ENCODE measurements at regions not wholly inside any gene's neighbourhood (a gene's known extent, or its start where the extent isn't known, plus 50 kb on each side); places are given as distances from the start of the nearest gene placed in this dataset.

GRCh38 chr21:38097789-38098188 lies 159.0 kb upstream of the KCNJ15 start:
- peaks cover 3 to 12% of the 10 kb centered on the region in 2 experiments for H3K27me3 ChIP-seq (ENCODE audit: control insufficient read depth in 1 of 2, insufficient read depth in 2 of 2, low read length in 2 of 2)
- Mint-ChIP-seq H3K9me3 (peaks cover 9% of the 10 kb centered on the region), H3K27ac (no peak overlapping the region), H3K4me3 (no peak overlapping the region), H3K27me3 (peaks cover 57% of the 10 kb centered on the region), H3K4me1 (ENCODE audit: low read depth) (no peaks in the 10 kb centered on the region), H3K36me3 (ENCODE audit: low read depth) (no peaks in the 10 kb centered on the region)
- H3K36me3 ChIP-seq (ENCODE audit: insufficient read depth, low read length) = no peaks in the 10 kb centered on the region
- ChIA-PET POLR2A (no interaction called here), CTCF (no interaction called here)
- H3K27ac ChIP-seq (ENCODE audit: low read depth in 1 of 2, low read length in 2 of 2) = no peak overlapping the region
- TF ChIP-seq, protein P1, sequence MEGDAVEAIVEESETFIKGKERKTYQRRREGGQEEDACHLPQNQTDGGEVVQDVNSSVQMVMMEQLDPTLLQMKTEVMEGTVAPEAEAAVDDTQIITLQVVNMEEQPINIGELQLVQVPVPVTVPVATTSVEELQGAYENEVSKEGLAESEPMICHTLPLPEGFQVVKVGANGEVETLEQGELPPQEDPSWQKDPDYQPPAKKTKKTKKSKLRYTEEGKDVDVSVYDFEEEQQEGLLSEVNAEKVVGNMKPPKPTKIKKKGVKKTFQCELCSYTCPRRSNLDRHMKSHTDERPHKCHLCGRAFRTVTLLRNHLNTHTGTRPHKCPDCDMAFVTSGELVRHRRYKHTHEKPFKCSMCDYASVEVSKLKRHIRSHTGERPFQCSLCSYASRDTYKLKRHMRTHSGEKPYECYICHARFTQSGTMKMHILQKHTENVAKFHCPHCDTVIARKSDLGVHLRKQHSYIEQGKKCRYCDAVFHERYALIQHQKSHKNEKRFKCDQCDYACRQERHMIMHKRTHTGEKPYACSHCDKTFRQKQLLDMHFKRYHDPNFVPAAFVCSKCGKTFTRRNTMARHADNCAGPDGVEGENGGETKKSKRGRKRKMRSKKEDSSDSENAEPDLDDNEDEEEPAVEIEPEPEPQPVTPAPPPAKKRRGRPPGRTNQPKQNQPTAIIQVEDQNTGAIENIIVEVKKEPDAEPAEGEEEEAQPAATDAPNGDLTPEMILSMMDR (IDR thresholded peaks at IDR 0.05) = no peak
- H3K4me3 ChIP-seq (ENCODE audit: low read length) = no peak overlapping the region
- no peaks in the 10 kb centered on the region for H3K9me3 ChIP-seq (ENCODE audit: control insufficient read depth in 1 of 2, insufficient read depth in 1 of 2, low read length in 2 of 2)
- no peak for ATAC-seq (ENCODE audit: poor library complexity)
- no peaks in the 10 kb centered on the region for H3K4me1 ChIP-seq (ENCODE audit: insufficient read depth, low read length)
- intact Hi-C loops (cut with DNase I, micrococcal nuclease) = loop anchor here in 1 of 2 experiments (10.0 kb wide), 1 partner anchor 63 kb away; no protein-coding TSS in a partner anchor
- DNase-seq = no peak

GRCh38 chr21:38112219-38112789 lies 144.5 kb upstream of the KCNJ15 start:
- ATAC-seq (ENCODE audit: poor library complexity) (no peak), DNase-seq (no peak)
- Mint-ChIP-seq H3K9me3 (no peaks in the 10 kb centered on the region), H3K4me1 (ENCODE audit: low read depth) (no peaks in the 10 kb centered on the region), H3K36me3 (ENCODE audit: low read depth) (no peaks in the 10 kb centered on the region), H3K4me3 (no peak overlapping the region), H3K27ac (no peak overlapping the region), H3K27me3 (peaks cover 22% of the 10 kb centered on the region)
- Histone ChIP-seq H3K27me3 (ENCODE audit: control insufficient read depth in 1 of 2, insufficient read depth in 2 of 2, low read length in 2 of 2) (no peaks in the 10 kb centered on the region), H3K4me3 (ENCODE audit: low read length) (no peak overlapping the region), H3K27ac (ENCODE audit: low read depth in 1 of 2, low read length in 2 of 2) (no peak overlapping the region), H3K9me3 (ENCODE audit: control insufficient read depth in 1 of 2, insufficient read depth in 1 of 2, low read length in 2 of 2) (peaks cover 0 to 4% of the 10 kb centered on the region in 2 experiments), H3K4me1 (ENCODE audit: insufficient read depth, low read length) (no peaks in the 10 kb centered on the region), H3K36me3 (ENCODE audit: insufficient read depth, low read length) (no peaks in the 10 kb centered on the region)
- ChIA-PET POLR2A (no interaction called here), CTCF (no interaction called here)
- intact Hi-C loops (cut with DNase I, micrococcal nuclease) = no loop called here
- TF ChIP-seq, protein P1 (IDR thresholded peaks at IDR 0.05) = no peak

DNA sequence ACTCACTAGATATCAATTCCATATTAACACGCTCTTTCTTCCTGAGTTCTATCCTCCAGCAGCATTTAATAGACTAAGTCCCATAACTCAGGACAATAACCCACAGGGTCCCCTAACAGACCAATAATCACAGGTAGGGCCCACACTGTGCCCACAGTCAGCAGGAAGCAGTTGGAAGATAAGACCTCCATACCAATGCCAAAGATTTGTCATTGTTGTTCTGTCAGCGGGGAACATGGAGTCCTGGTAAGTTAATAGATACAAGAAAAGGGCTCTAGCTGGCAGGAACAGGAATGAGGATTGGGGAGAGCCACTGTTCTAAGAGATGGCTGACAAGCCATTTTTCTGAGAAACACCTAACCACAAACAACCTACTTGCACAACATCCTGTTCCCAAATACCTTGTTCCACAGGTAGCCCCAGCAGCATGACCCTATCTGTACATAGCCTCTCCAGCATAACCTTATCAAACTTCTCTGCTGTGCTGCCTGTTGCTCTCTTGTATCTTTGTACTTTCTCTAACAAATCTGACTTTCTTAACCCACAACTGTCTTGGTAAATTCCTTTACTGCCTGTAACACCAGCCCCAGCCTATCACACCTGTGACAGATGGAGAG lies 142.0 kb upstream of the KCNJ15 start:
- no peak for DNase-seq
- peaks cover 0 to 4% of the 10 kb centered on the region in 2 experiments for H3K9me3 ChIP-seq (ENCODE audit: control insufficient read depth in 1 of 2, insufficient read depth in 1 of 2, low read length in 2 of 2)
- H3K4me1 ChIP-seq (ENCODE audit: insufficient read depth, low read length) = no peaks in the 10 kb centered on the region
- ATAC-seq (ENCODE audit: poor library complexity) = no peak
- no peaks in the 10 kb centered on the region for H3K36me3 ChIP-seq (ENCODE audit: insufficient read depth, low read length)
- Mint-ChIP-seq H3K36me3 (ENCODE audit: low read depth) (no peaks in the 10 kb centered on the region), H3K4me3 (no peak overlapping the region), H3K27me3 (peaks cover 23% of the 10 kb centered on the region), H3K27ac (no peak overlapping the region), H3K9me3 (no peaks in the 10 kb centered on the region), H3K4me1 (ENCODE audit: low read depth) (no peaks in the 10 kb centered on the region)
- ChIA-PET POLR2A (no interaction called here), CTCF (no interaction called here)
- intact Hi-C loops (cut with DNase I, micrococcal nuclease) = no loop called here
- TF ChIP-seq, protein P1 (IDR thresholded peaks at IDR 0.05) = no peak
- no peak overlapping the region for H3K4me3 ChIP-seq (ENCODE audit: low read length)
- no peaks in the 10 kb centered on the region for H3K27me3 ChIP-seq (ENCODE audit: control insufficient read depth in 1 of 2, insufficient read depth in 2 of 2, low read length in 2 of 2)
- H3K27ac ChIP-seq (ENCODE audit: low read depth in 1 of 2, low read length in 2 of 2) = no peak overlapping the region

Measured in CD4-positive, alpha-beta T cell (primary cell).